H9 (cell line): ENCODE measurements at regions not wholly inside any gene's neighbourhood (a gene's known extent, or its start where the extent isn't known, plus 50 kb on each side); places are given as distances from the start of the nearest gene placed in this dataset.

Experiments
- DNase-seq: peaks from one replicate; pipeline ENCODE4 v3.0.0-alpha.2; 2017
- H2AFZ ChIP-seq: one replicate; pipeline ENCODE4 v1.6.1; 2013; ENCODE audit warnings: mild to moderate bottlenecking, low read length, control low read depth, moderate library complexity
- H2AK5ac ChIP-seq: 2 replicates; pipeline ENCODE4 v1.6.1; 2013; ENCODE audit warnings: low read length, control low read depth, mixed read lengths; ENCODE audit not compliant: insufficient read length
- H2BK120ac ChIP-seq: one replicate; pipeline ENCODE4 v1.6.1; 2013; ENCODE audit warnings: low read depth, mild to moderate bottlenecking, low read length, control low read depth, inconsistent platforms; ENCODE audit not compliant: poor library complexity, severe bottlenecking
- H2BK12ac ChIP-seq: 2 replicates; pipeline ENCODE4 v1.6.1; 2013; ENCODE audit warnings: low read length, control low read depth, mixed read lengths, low read depth; ENCODE audit not compliant: insufficient read length
- H2BK15ac ChIP-seq: 2 replicates; pipeline ENCODE4 v1.6.1; 2013; ENCODE audit warnings: low read depth, low read length, control low read depth
- H2BK20ac ChIP-seq: one replicate; pipeline ENCODE4 v1.6.1; 2013; ENCODE audit warnings: low read depth, mild to moderate bottlenecking, low read length, control low read depth, inconsistent platforms; ENCODE audit not compliant: poor library complexity, severe bottlenecking
- H2BK5ac ChIP-seq: 2 replicates; pipeline ENCODE4 v1.6.1; 2013; ENCODE audit warnings: low read length, control low read depth, mixed read lengths; ENCODE audit not compliant: insufficient read length
- H3K14ac ChIP-seq: 2 replicates; pipeline ENCODE4 v1.6.1; 2013; ENCODE audit warnings: low read length, control low read depth; ENCODE audit not compliant: insufficient read depth
- H3K18ac ChIP-seq: 2 replicates; pipeline ENCODE4 v1.6.1; 2013; ENCODE audit warnings: low read depth, mild to moderate bottlenecking, mixed read lengths, low read length, control low read depth; ENCODE audit not compliant: insufficient read length
- H3K23ac ChIP-seq: 2 replicates; pipeline ENCODE4 v1.6.1; 2013; ENCODE audit warnings: low read length, control low read depth, mixed read lengths, low read depth; ENCODE audit not compliant: insufficient read length
- H3K23me2 ChIP-seq: 2 replicates; pipeline ENCODE4 v1.6.1; 2013; ENCODE audit warnings: low read depth, mild to moderate bottlenecking, mixed read lengths, low read length, control low read depth; ENCODE audit not compliant: insufficient read length, poor library complexity, severe bottlenecking
- H3K27ac ChIP-seq: 2 replicates; pipeline ENCODE4 v1.5.1; 2013; ENCODE audit warnings: low read length, control low read depth, mixed read lengths, low read depth; ENCODE audit not compliant: insufficient read length
- H3K27me3 ChIP-seq: 2 replicates; pipeline ENCODE4 v1.6.1; 2013; ENCODE audit warnings: low read length, control low read depth, inconsistent platforms; ENCODE audit not compliant: insufficient read depth
- H3K4ac ChIP-seq: 2 replicates; pipeline ENCODE4 v1.6.1; 2013; ENCODE audit warnings: low read depth, mild to moderate bottlenecking, control low read depth, inconsistent platforms, low read length, moderate library complexity
- H3K4me1 ChIP-seq: 2 replicates; pipeline ENCODE4 v1.6.1; 2013; ENCODE audit warnings: low read length, control low read depth, inconsistent platforms; ENCODE audit not compliant: insufficient read depth
- H3K4me2 ChIP-seq: 2 replicates; pipeline ENCODE4 v1.6.1; 2013; ENCODE audit warnings: low read length, control low read depth, mixed read lengths; ENCODE audit not compliant: insufficient read length, insufficient read depth
- H3K56ac ChIP-seq: 2 replicates; pipeline ENCODE4 v1.6.1; 2013; ENCODE audit warnings: low read depth, mild to moderate bottlenecking, mixed read lengths, low read length, control low read depth; ENCODE audit not compliant: insufficient read length
- H3K79me1 ChIP-seq: 2 replicates; pipeline ENCODE4 v1.6.1; 2013; ENCODE audit warnings: low read depth, mild to moderate bottlenecking, moderate library complexity, low read length, control low read depth, inconsistent platforms; ENCODE audit not compliant: insufficient read depth, poor library complexity, severe bottlenecking
- H3K79me2 ChIP-seq: 2 replicates; pipeline ENCODE4 v1.6.1; 2013; ENCODE audit warnings: low read length, control low read depth, inconsistent platforms; ENCODE audit not compliant: insufficient read depth
- H3K9ac ChIP-seq: 2 replicates; pipeline ENCODE4 v1.6.1; 2013; ENCODE audit warnings: low read length, control low read depth, mixed read lengths; ENCODE audit not compliant: insufficient read length; ENCODE audit errors: extremely low read depth
- H3K9me3 ChIP-seq: one replicate; pipeline ENCODE4 v1.6.1; 2013; ENCODE audit warnings: low read depth, low read length, inconsistent platforms; ENCODE audit not compliant: control insufficient read depth
- H3T11ph ChIP-seq: one replicate; pipeline ENCODE4 v1.6.1; 2013; ENCODE audit warnings: mild to moderate bottlenecking, low read length, control low read depth, inconsistent platforms
- H4K20me1 ChIP-seq: one replicate; pipeline ENCODE4 v1.6.1; 2013; ENCODE audit not compliant: control insufficient read depth, insufficient read length, insufficient read depth
- H4K5ac ChIP-seq: 2 replicates; pipeline ENCODE4 v1.6.1; 2013; ENCODE audit warnings: low read depth, mild to moderate bottlenecking, mixed read lengths, low read length, control low read depth; ENCODE audit not compliant: insufficient read length
- H4K8ac ChIP-seq: replicated peaks from 2 replicates; pipeline ENCODE4 v1.6.1; 2013; ENCODE audit warnings: low read length, control low read depth, mixed read lengths, low read depth; ENCODE audit not compliant: insufficient read length
- H4K91ac ChIP-seq: 2 replicates; pipeline ENCODE4 v1.6.1; 2013; ENCODE audit warnings: low read depth, mild to moderate bottlenecking, moderate library complexity, mixed read lengths, low read length, control low read depth; ENCODE audit not compliant: insufficient read length
- H3K27ac Mint-ChIP-seq, 3 experiments: 2 replicates in 2 of 3; 3 replicates in 1 of 3; pipeline ENCODE4 v1.8.0; 2020 to 2021; ENCODE audit warnings: mixed read lengths in 3 of 3, mild to moderate bottlenecking in 1 of 3, moderate library complexity in 1 of 3
- H3K27me3 Mint-ChIP-seq: 2 replicates; pipeline ENCODE4 v1.8.0; 2021; ENCODE audit warnings: low read depth, mild to moderate bottlenecking, moderate library complexity, mixed read lengths
- H3K36me3 Mint-ChIP-seq, 3 experiments: 2 replicates in 2 of 3; 3 replicates in 1 of 3; pipeline ENCODE4 v1.8.0; 2020 to 2021; ENCODE audit warnings: low read depth in 3 of 3, mixed read lengths in 3 of 3; ENCODE audit not compliant: insufficient read depth in 1 of 3
- H3K4me1 Mint-ChIP-seq, 2 experiments: 2 replicates each; pipeline ENCODE4 v1.8.0; 2020; ENCODE audit warnings: mixed read lengths in 2 of 2
- H3K4me3 Mint-ChIP-seq, 2 experiments: 2 replicates in 1 of 2; 3 replicates in 1 of 2; pipeline ENCODE4 v1.8.0; 2020 to 2021; ENCODE audit warnings: mild to moderate bottlenecking in 2 of 2, mixed read lengths in 2 of 2, moderate library complexity in 1 of 2
- H3K9me3 Mint-ChIP-seq, 2 experiments: 2 replicates in 1 of 2; 3 replicates in 1 of 2; pipeline ENCODE4 v1.8.0; 2020; ENCODE audit warnings: mild to moderate bottlenecking in 2 of 2, mixed read lengths in 2 of 2, moderate library complexity in 1 of 2
- CTCF ChIP-seq: fragments of 200-600 bp; sonication (generic); conservative IDR thresholded peaks from 3 replicates; pipeline ENCODE4 v1.8.0; 2021; ENCODE audit warnings: antibody characterized with exemption, mild to moderate bottlenecking
- WGBS: extraction: QIAGEN DNeasy Blood & Tissue Kit; methylation state at CpG from one replicate; pipeline ENCODE4 v1.1.7; 2013; ENCODE audit warnings: missing lambda C conversion rate, low lambda C conversion rate, mixed read lengths; ENCODE audit not compliant: insufficient read length; ENCODE audit errors: extremely low coverage; 5-methylcytosine and 5-hydroxymethylcytosine counted together

DNA sequence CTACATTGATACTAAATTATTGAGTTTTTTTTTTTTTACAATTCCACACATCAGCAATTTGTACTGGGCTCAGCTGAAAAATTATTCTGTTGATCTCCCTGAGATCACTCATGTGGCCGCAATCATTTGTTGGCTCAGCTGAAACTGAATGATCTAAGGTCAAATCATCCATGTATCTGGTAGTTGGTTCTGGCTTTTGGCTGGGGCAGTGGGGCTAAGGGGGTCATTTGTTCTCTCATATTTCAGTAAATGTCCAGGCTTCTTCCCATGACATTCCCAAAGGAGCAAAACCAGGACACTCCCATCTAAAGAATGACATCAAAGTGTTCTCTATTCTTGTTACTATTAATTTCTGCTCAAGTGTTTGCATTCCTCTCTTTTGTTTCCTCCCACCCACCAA lies 806.7 kb upstream of the ADGRL2 start:
- Histone ChIP-seq H2BK20ac (no peak overlapping the region), H3K4me2 (no peak overlapping the region), H3K27me3 (no peaks in the 10 kb centered on the region), H3K4ac (no peak overlapping the region), H3K4me1 (no peaks in the 10 kb centered on the region), H2BK5ac (no peak overlapping the region), H2BK12ac (no peak overlapping the region), H3K18ac (no peak overlapping the region), H3K27ac (no peak overlapping the region), H3K79me1 (no peaks in the 10 kb centered on the region), H3K79me2 (no peaks in the 10 kb centered on the region), H3K14ac (no peak overlapping the region), H4K20me1 (no peaks in the 10 kb centered on the region), H3K56ac (no peak overlapping the region), H2BK120ac (no peak overlapping the region), H4K91ac (no peak overlapping the region), H2AK5ac (no peak overlapping the region), H3K23me2 (no peaks in the 10 kb centered on the region), H2AFZ (no peak overlapping the region), H3K9me3 (no peaks in the 10 kb centered on the region), H4K5ac (no peak overlapping the region), H2BK15ac (no peak overlapping the region), H4K8ac (no peak overlapping the region), H3T11ph (no peak overlapping the region), H3K9ac (no peak overlapping the region), H3K23ac (no peak overlapping the region)
- no CpG with 5 or more reads among the region's 1 CpG for WGBS
- no peak for TF ChIP-seq CTCF
- Mint-ChIP-seq H3K36me3 (no peaks in the 10 kb centered on the region; a peak in 1 of 7 replicates), H3K9me3 (no peaks in the 10 kb centered on the region; a peak in 1 of 5 replicates), H3K27ac (no peak overlapping the region), H3K4me1 (peaks cover 6 to 14% of the 10 kb centered on the region in 2 experiments), H3K27me3 (no peaks in the 10 kb centered on the region), H3K4me3 (no peak overlapping the region)
- no peak for DNase-seq
